ENCODE measurements at regions not wholly inside any gene's neighbourhood (a gene's known extent, or its start where the extent isn't known, plus 50 kb on each side); places are given as distances from the start of the nearest gene placed in this dataset.

DNA sequence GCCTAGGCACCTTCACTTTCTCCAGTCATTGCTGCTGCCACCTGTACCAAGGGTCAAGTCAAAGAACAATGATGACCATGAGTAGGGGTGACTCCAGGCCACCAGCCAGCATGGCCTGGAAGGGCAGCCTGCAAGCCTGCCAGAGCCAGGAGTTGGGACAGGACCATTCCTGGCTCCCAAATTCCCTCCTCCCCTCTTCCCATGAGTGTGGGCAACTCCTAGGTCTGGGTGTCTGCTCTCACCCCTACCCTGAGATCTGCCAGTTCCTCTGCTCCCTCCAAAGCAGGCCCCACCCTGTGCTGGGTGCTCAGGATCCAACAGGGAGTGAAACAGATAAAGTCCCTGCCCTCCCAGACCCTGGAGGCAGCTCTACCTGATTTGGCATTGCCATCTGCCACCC, 125.8 kb upstream of the NANOS1 start:
- TF ChIP-seq, protein P1, sequence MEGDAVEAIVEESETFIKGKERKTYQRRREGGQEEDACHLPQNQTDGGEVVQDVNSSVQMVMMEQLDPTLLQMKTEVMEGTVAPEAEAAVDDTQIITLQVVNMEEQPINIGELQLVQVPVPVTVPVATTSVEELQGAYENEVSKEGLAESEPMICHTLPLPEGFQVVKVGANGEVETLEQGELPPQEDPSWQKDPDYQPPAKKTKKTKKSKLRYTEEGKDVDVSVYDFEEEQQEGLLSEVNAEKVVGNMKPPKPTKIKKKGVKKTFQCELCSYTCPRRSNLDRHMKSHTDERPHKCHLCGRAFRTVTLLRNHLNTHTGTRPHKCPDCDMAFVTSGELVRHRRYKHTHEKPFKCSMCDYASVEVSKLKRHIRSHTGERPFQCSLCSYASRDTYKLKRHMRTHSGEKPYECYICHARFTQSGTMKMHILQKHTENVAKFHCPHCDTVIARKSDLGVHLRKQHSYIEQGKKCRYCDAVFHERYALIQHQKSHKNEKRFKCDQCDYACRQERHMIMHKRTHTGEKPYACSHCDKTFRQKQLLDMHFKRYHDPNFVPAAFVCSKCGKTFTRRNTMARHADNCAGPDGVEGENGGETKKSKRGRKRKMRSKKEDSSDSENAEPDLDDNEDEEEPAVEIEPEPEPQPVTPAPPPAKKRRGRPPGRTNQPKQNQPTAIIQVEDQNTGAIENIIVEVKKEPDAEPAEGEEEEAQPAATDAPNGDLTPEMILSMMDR (IDR thresholded peaks at IDR 0.05) = no peak
- TF ChIP-seq POLR2A (IDR thresholded peaks at IDR 0.05) = no peak
- no peak for TF ChIP-seq POLR2AphosphoS5 (IDR thresholded peaks at IDR 0.05)

Measured in gastroesophageal sphincter (tissue), 3 donors.